ENCODE measurements at regions not wholly inside any gene's neighbourhood (a gene's known extent, or its start where the extent isn't known, plus 50 kb on each side); places are given as distances from the start of the nearest gene placed in this dataset.

DNA sequence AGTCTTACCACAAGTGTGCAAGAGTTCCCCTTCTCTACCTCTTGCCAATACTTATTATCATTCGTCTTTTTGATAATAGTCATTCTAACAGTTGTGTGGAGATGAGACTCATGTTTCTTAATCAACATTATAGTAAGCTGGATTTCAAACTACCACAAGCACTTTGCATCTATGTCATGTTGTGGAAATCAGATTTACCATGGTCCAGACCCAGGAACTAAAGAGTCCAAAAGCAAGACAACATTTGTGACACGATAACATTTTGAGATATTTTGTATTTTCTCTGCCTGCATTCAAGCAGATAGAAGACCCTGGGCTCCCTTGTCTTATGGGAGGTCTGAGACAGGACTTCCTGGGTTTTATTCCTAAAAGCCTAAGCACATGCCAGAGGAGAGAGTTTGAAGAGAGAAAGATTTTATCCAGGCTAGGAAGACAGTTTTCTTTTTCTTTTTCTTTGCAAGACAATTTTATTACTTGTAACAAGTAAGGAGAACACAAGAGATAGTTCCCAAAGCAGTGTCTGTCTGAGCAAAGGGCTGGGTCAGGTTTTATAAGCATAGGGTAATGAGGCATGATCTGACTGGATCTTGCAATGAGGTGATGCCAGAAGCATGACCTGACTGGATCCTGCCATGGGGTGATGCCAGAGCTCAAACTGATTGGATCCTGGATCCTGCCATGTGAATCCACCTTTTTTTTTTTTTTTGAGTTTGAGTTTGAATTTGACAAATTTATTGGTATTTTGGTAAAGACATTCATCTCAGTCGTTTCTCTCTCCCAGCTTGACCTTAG lies 180.5 kb upstream of the HMGA2 start:
- H3K79me2 ChIP-seq (ENCODE audit: insufficient read depth, low read length) = no peaks in the 10 kb centered on the region
- no peaks in the 10 kb centered on the region for H3K9me3 ChIP-seq (ENCODE audit: insufficient read depth, low read length)
- H3K4me2 ChIP-seq (ENCODE audit: low read depth, low read length, poor library complexity, severe bottlenecking) = no peak overlapping the region
- H3K36me3 ChIP-seq (ENCODE audit: low read length) = no peaks in the 10 kb centered on the region
- no peak overlapping the region for H2AFZ ChIP-seq (ENCODE audit: low read depth, low read length, severe bottlenecking)
- H3K4me3 ChIP-seq (ENCODE audit: insufficient read depth, low read length, poor library complexity, severe bottlenecking) = no peak overlapping the region
- no peaks in the 10 kb centered on the region for H3K27me3 ChIP-seq (ENCODE audit: low read length)
- TF ChIP-seq, protein P1, sequence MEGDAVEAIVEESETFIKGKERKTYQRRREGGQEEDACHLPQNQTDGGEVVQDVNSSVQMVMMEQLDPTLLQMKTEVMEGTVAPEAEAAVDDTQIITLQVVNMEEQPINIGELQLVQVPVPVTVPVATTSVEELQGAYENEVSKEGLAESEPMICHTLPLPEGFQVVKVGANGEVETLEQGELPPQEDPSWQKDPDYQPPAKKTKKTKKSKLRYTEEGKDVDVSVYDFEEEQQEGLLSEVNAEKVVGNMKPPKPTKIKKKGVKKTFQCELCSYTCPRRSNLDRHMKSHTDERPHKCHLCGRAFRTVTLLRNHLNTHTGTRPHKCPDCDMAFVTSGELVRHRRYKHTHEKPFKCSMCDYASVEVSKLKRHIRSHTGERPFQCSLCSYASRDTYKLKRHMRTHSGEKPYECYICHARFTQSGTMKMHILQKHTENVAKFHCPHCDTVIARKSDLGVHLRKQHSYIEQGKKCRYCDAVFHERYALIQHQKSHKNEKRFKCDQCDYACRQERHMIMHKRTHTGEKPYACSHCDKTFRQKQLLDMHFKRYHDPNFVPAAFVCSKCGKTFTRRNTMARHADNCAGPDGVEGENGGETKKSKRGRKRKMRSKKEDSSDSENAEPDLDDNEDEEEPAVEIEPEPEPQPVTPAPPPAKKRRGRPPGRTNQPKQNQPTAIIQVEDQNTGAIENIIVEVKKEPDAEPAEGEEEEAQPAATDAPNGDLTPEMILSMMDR (IDR thresholded peaks at IDR 0.05; ENCODE audit: insufficient read depth, low read length, poor library complexity, severe bottlenecking) = no peak
- TF ChIP-seq EZH2phosphoT487 (conservative IDR thresholded peaks at IDR 0.05; ENCODE audit: low read length) = no peak
- no peaks in the 10 kb centered on the region for H3F3A ChIP-seq (ENCODE audit: insufficient read depth)
- H3K27ac ChIP-seq (ENCODE audit: low read depth, low read length) = no peak overlapping the region
- no peaks in the 10 kb centered on the region for H3K9me2 ChIP-seq (replicated peaks; ENCODE audit: insufficient read depth, low read length)
- H3K9ac ChIP-seq (ENCODE audit: low read length) = no peak overlapping the region
- H4K20me1 ChIP-seq (ENCODE audit: low read depth, low read length) = no peaks in the 10 kb centered on the region

DNA sequence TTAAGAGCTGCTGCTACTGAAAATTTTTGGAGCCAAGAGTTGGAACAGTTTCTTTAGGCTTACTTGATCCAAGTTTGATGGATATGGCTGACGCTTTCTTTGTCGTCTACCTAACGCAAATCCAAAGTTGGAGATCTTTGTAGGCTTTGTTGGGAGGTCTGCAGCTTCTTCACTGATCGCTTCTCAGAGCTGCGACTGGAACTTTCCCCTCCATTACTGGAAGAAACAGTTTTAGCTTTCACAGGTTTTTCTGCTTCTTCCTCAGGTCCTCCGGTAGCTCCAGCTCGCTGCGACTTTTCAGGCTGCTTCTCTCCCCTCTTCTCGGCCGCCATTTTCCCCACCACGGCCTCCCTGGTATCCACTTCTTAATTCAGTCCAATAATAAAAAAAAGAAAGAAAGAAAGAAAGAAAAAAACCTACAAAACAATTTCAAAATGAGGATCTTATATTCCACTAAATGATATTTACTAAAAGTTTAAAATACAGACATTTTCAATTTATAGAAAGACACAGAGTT lies 178.1 kb upstream of the HMGA2 start:
- H3K27me3 ChIP-seq (ENCODE audit: low read length) = no peaks in the 10 kb centered on the region

DNA sequence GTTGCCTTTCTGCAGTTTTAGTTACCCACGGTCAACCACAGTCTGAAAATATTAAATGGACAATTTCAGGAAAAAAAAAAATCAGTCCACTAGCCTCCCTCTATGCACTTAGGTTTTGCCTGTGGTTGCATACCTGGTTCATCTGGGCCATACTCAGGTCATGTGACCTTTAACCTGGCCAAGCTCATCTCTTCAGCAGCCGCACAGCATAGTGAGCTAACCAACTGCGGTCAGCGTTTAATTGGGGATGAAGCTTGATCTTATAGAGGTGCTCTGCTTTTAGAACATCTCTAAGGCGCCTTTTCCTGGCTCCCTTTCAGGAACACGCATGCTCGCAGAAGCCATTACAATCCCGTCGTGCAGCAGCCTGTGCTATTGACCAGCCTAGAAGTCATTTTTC lies 177.2 kb upstream of the HMGA2 start:
- H3K27ac ChIP-seq (ENCODE audit: low read depth, low read length) = no peak overlapping the region
- H3F3A ChIP-seq (ENCODE audit: insufficient read depth) = no peaks in the 10 kb centered on the region
- H3K9ac ChIP-seq (ENCODE audit: low read length) = no peak overlapping the region
- no peaks in the 10 kb centered on the region for H3K9me3 ChIP-seq (ENCODE audit: insufficient read depth, low read length)
- no peak overlapping the region for H3K4me3 ChIP-seq (ENCODE audit: insufficient read depth, low read length, poor library complexity, severe bottlenecking)
- H3K79me2 ChIP-seq (ENCODE audit: insufficient read depth, low read length) = no peaks in the 10 kb centered on the region
- no peak overlapping the region for H3K4me2 ChIP-seq (ENCODE audit: low read depth, low read length, poor library complexity, severe bottlenecking)
- H4K20me1 ChIP-seq (ENCODE audit: low read depth, low read length) = no peaks in the 10 kb centered on the region
- no peaks in the 10 kb centered on the region for H3K27me3 ChIP-seq (ENCODE audit: low read length)
- no peaks in the 10 kb centered on the region for H3K36me3 ChIP-seq (ENCODE audit: low read length)
- no peak overlapping the region for H2AFZ ChIP-seq (ENCODE audit: low read depth, low read length, severe bottlenecking)
- TF ChIP-seq, protein P1 (IDR thresholded peaks at IDR 0.05; ENCODE audit: insufficient read depth, low read length, poor library complexity, severe bottlenecking) = no peak
- TF ChIP-seq EZH2phosphoT487 (conservative IDR thresholded peaks at IDR 0.05; ENCODE audit: low read length) = no peak
- H3K9me2 ChIP-seq (replicated peaks; ENCODE audit: insufficient read depth, low read length) = no peaks in the 10 kb centered on the region

More for the DNA sequence above, 178.1 kb upstream of the HMGA2 start:
- no peaks in the 10 kb centered on the region for H3K9me3 ChIP-seq (ENCODE audit: insufficient read depth, low read length)
- no peaks in the 10 kb centered on the region for H3F3A ChIP-seq (ENCODE audit: insufficient read depth)
- H4K20me1 ChIP-seq (ENCODE audit: low read depth, low read length) = no peaks in the 10 kb centered on the region
- H2AFZ ChIP-seq (ENCODE audit: low read depth, low read length, severe bottlenecking) = no peak overlapping the region
- H3K4me3 ChIP-seq (ENCODE audit: insufficient read depth, low read length, poor library complexity, severe bottlenecking) = no peak overlapping the region
- H3K9me2 ChIP-seq (replicated peaks; ENCODE audit: insufficient read depth, low read length) = no peaks in the 10 kb centered on the region
- H3K36me3 ChIP-seq (ENCODE audit: low read length) = no peaks in the 10 kb centered on the region
- H3K27ac ChIP-seq (ENCODE audit: low read depth, low read length) = no peak overlapping the region
- no peak overlapping the region for H3K4me2 ChIP-seq (ENCODE audit: low read depth, low read length, poor library complexity, severe bottlenecking)
- no peak overlapping the region for H3K9ac ChIP-seq (ENCODE audit: low read length)
- TF ChIP-seq, protein P1 (IDR thresholded peaks at IDR 0.05; ENCODE audit: insufficient read depth, low read length, poor library complexity, severe bottlenecking) = no peak
- TF ChIP-seq EZH2phosphoT487 (conservative IDR thresholded peaks at IDR 0.05; ENCODE audit: low read length) = no peak
- no peaks in the 10 kb centered on the region for H3K79me2 ChIP-seq (ENCODE audit: insufficient read depth, low read length)
